Fibroblast of lung (primary cell): ENCODE measurements at regions not wholly inside any gene's neighbourhood (a gene's known extent, or its start where the extent isn't known, plus 50 kb on each side); places are given as distances from the start of the nearest gene placed in this dataset.

ENCODE experiments used
- DNase-seq, 2 donors: peaks; one replicate each; pipeline versions ENCODE4 v3.0.0 to v3.0.0-alpha.2; 2010; ENCODE audit warnings: low read depth in 2 of 2
- H2AFZ ChIP-seq: 2 replicates; pipeline ENCODE4 v1.5.1; 2012; ENCODE audit warnings: low read length, control low read depth, inconsistent platforms
- H3K27ac ChIP-seq: 2 replicates; pipeline ENCODE4 v1.5.1; 2011; ENCODE audit warnings: low read length, control low read depth; ENCODE audit not compliant: insufficient read depth
- H3K27me3 ChIP-seq: 2 replicates; pipeline ENCODE4 v1.5.1; 2011; ENCODE audit warnings: mild to moderate bottlenecking, low read length; ENCODE audit not compliant: control insufficient read depth, insufficient read depth
- H3K36me3 ChIP-seq: 2 replicates; pipeline ENCODE4 v1.5.1; 2011; ENCODE audit warnings: low read length; ENCODE audit not compliant: control insufficient read depth, insufficient read depth
- H3K4me1 ChIP-seq: 2 replicates; pipeline ENCODE4 v1.5.1; 2011; ENCODE audit warnings: low read length; ENCODE audit not compliant: control insufficient read depth, insufficient read depth; ENCODE audit errors: extremely low read depth
- H3K4me2 ChIP-seq: 2 replicates; pipeline ENCODE4 v1.5.1; 2011; ENCODE audit warnings: low read length, control low read depth; ENCODE audit not compliant: insufficient read depth; ENCODE audit errors: extremely low read depth
- H3K4me3 ChIP-seq, 4 experiments: fragments of 200-600 bp in 1 of 4; sonication (generic) in 1 of 4; replicated peaks in 1 of 4; 2 replicates each; pipeline ENCODE4 v1.5.1; 2011 to 2016; ENCODE audit warnings: low read length in 4 of 4, low read depth in 3 of 4, mild to moderate bottlenecking in 3 of 4, control low read depth in 2 of 4, inconsistent platforms in 1 of 4, mixed read lengths in 1 of 4; ENCODE audit not compliant: insufficient read depth in 1 of 4; ENCODE audit errors: control extremely low read depth in 1 of 4
- H3K79me2 ChIP-seq: 2 replicates; pipeline ENCODE4 v1.5.1; 2012; ENCODE audit warnings: mild to moderate bottlenecking, low read length, inconsistent platforms; ENCODE audit not compliant: control insufficient read depth, insufficient read depth
- H3K9ac ChIP-seq: 2 replicates; pipeline ENCODE4 v1.5.1; 2011; ENCODE audit warnings: mild to moderate bottlenecking, low read length, control low read depth; ENCODE audit not compliant: insufficient read depth
- H3K9me3 ChIP-seq: 2 replicates; pipeline ENCODE4 v1.5.1; 2012; ENCODE audit warnings: low read depth, low read length; ENCODE audit not compliant: control insufficient read depth, insufficient read depth
- H4K20me1 ChIP-seq: 2 replicates; pipeline ENCODE4 v1.5.1; 2011; ENCODE audit warnings: low read length; ENCODE audit not compliant: control insufficient read depth, insufficient read depth; ENCODE audit errors: extremely low read depth
- EZH2 ChIP-seq: IDR thresholded peaks from 2 replicates; pipeline ENCODE4 v1.5.1; 2012; ENCODE audit warnings: low read length, control low read depth, mild to moderate bottlenecking; ENCODE audit errors: missing control alignments
- TF ChIP-seq, protein P1 (sequence below), 2 donors: IDR thresholded peaks in 1 of 2; conservative IDR thresholded peaks in 1 of 2; 1 replicate in 1 of 2; 2 replicates in 1 of 2; pipeline ENCODE4 v1.5.1; 2011 to 2012; ENCODE audit warnings: low read length in 2 of 2, control low read depth in 1 of 2, inconsistent platforms in 1 of 2, low read depth in 1 of 2, mild to moderate bottlenecking in 1 of 2

DNA sequence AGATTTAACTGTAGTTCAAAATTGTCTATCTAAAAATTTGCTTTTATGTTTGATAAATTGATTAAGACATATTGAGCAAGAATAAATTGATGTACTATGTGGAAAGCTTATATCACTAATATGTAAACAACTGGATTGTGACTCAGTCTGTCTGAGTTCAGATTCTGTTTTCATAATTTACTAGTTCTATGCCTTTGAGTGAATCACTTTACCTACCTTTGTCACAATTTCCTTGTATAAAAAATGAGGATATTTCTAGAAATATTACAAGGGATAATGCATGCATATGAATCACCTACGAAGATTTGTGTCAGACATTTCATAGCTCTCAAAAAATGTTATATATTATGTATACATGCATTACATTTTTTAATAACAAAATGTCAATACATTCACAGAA lies 245.1 kb upstream of the ZWINT start:
- no peak overlapping the region for H2AFZ ChIP-seq
- H3K4me3 ChIP-seq: no peak overlapping the region
- no peaks in the 10 kb centered on the region for H4K20me1 ChIP-seq
- no peak overlapping the region for H3K4me2 ChIP-seq
- no peaks in the 10 kb centered on the region for H3K9me3 ChIP-seq
- DNase-seq: no peak
- no peaks in the 10 kb centered on the region for H3K27me3 ChIP-seq
- TF ChIP-seq EZH2: no peak
- TF ChIP-seq, protein P1, sequence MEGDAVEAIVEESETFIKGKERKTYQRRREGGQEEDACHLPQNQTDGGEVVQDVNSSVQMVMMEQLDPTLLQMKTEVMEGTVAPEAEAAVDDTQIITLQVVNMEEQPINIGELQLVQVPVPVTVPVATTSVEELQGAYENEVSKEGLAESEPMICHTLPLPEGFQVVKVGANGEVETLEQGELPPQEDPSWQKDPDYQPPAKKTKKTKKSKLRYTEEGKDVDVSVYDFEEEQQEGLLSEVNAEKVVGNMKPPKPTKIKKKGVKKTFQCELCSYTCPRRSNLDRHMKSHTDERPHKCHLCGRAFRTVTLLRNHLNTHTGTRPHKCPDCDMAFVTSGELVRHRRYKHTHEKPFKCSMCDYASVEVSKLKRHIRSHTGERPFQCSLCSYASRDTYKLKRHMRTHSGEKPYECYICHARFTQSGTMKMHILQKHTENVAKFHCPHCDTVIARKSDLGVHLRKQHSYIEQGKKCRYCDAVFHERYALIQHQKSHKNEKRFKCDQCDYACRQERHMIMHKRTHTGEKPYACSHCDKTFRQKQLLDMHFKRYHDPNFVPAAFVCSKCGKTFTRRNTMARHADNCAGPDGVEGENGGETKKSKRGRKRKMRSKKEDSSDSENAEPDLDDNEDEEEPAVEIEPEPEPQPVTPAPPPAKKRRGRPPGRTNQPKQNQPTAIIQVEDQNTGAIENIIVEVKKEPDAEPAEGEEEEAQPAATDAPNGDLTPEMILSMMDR (conservative IDR thresholded peaks at IDR 0.05 in 1 of 2, IDR thresholded peaks at IDR 0.05 in 1 of 2; ENCODE audit: low read depth in 1 of 2, low read length in 2 of 2): no peak
- no peaks in the 10 kb centered on the region for H3K4me1 ChIP-seq
- H3K79me2 ChIP-seq: no peaks in the 10 kb centered on the region
- no peak overlapping the region for H3K9ac ChIP-seq
- H3K27ac ChIP-seq: no peak overlapping the region
- no peaks in the 10 kb centered on the region for H3K36me3 ChIP-seq

DNA sequence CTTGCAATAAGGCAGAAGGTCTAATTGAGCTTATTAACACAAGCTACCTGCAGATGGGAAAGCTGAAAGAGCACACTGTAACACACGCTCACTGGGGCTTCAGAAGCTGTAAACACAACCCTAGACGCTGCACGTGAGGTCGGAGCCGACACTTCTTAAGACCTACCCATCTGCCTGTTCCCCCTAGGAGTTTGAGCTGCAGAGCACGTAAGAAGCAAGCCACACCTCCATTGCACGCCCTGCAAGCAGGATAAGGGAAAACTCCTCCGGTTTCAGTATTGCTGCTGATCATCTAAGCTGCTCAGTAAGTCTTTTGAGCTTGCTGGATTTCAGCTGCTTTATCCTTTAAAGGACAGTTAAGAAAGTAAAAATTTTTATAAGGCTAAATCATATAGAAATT lies 244.0 kb upstream of the ZWINT start:
- H3K4me3 ChIP-seq: no peak overlapping the region
- H3K9me3 ChIP-seq: no peaks in the 10 kb centered on the region
- H3K27me3 ChIP-seq: no peaks in the 10 kb centered on the region
- H3K27ac ChIP-seq: no peak overlapping the region
- no peaks in the 10 kb centered on the region for H4K20me1 ChIP-seq
- no peak for TF ChIP-seq EZH2
- TF ChIP-seq, protein P1 (conservative IDR thresholded peaks at IDR 0.05 in 1 of 2, IDR thresholded peaks at IDR 0.05 in 1 of 2; ENCODE audit: low read depth in 1 of 2, low read length in 2 of 2): no peak
- no peaks in the 10 kb centered on the region for H3K4me1 ChIP-seq
- H3K36me3 ChIP-seq: no peaks in the 10 kb centered on the region
- no peak for DNase-seq
- no peak overlapping the region for H3K9ac ChIP-seq
- no peak overlapping the region for H3K4me2 ChIP-seq
- H3K79me2 ChIP-seq: no peaks in the 10 kb centered on the region
- H2AFZ ChIP-seq: no peak overlapping the region

DNA sequence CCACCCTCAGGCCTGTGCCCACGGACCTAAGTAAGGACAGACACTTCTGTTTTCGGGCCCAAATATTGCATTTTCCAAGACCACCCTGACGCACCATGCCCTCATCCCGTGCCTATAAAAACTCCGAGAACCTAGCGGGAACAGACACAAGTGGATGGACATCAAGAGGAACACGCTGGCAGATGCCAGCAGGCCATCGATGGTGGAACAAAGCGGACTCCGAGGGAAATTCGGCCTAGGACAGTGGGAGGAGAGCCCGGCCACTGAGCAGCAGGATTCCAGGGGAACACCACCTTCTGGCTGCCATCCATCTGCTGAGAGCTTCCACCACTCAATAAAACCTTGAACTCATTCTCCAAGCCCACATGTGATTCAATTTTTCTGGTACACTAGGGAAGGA lies 243.6 kb upstream of the ZWINT start:
- no peak overlapping the region for H3K4me2 ChIP-seq
- no peak overlapping the region for H3K27ac ChIP-seq
- no peaks in the 10 kb centered on the region for H4K20me1 ChIP-seq

More for the DNA sequence above, 243.6 kb upstream of the ZWINT start:
- H3K36me3 ChIP-seq: no peaks in the 10 kb centered on the region
- no peak overlapping the region for H3K4me3 ChIP-seq
- no peak overlapping the region for H3K9ac ChIP-seq
- TF ChIP-seq EZH2: no peak
- TF ChIP-seq, protein P1 (conservative IDR thresholded peaks at IDR 0.05 in 1 of 2, IDR thresholded peaks at IDR 0.05 in 1 of 2; ENCODE audit: low read depth in 1 of 2, low read length in 2 of 2): no peak
- no peak overlapping the region for H2AFZ ChIP-seq
- H3K79me2 ChIP-seq: no peaks in the 10 kb centered on the region
- H3K4me1 ChIP-seq: no peaks in the 10 kb centered on the region
- no peaks in the 10 kb centered on the region for H3K9me3 ChIP-seq
- no peaks in the 10 kb centered on the region for H3K27me3 ChIP-seq
- DNase-seq: no peak
